Naive thymus-derived CD8-positive, alpha-beta T cell (primary cell): ENCODE measurements at regions not wholly inside any gene's neighbourhood (a gene's known extent, or its start where the extent isn't known, plus 50 kb on each side); places are given as distances from the start of the nearest gene placed in this dataset.

Experiments
- ATAC-seq, 2 donors: fragments of 150-1000 bp; cut with Tn5 transposase in 1 of 2; sonication (Bioruptor Pico), chemical (Tn5 transposase) in 1 of 2; 1 replicate in 1 of 2; 2 replicates in 1 of 2; pipeline ENCODE4 v1.10.0; 2021; ENCODE audit warnings: mild to moderate bottlenecking in 2 of 2, moderate library complexity in 2 of 2
- POLR2A ChIA-PET: fragments of 350-600 bp; sonication (Branson Sonifier 250); formaldehyde crosslinking; loops from one replicate; lab custom pipeline; 2021; ENCODE audit warnings: antibody characterized with exemption; lab: Charles Lee
- DNase-seq, 10 donors: peaks; one replicate each; pipeline versions ENCODE4 v3.0.0 to v3.0.0-alpha.2; 2020 to 2022
- H3K27ac Mint-ChIP-seq, 10 donors: one replicate each; pipeline ENCODE4 v1.8.0; 2020 to 2022; ENCODE audit warnings: mild to moderate bottlenecking in 10 of 10, mixed read lengths in 10 of 10, moderate library complexity in 4 of 10, inconsistent platforms in 1 of 10
- H3K27me3 Mint-ChIP-seq, 5 donors: one replicate each; pipeline ENCODE4 v1.8.0; 2021 to 2022; ENCODE audit warnings: mixed read lengths in 5 of 5
- H3K36me3 Mint-ChIP-seq, 3 donors: one replicate each; pipeline ENCODE4 v1.8.0; 2020 to 2022; ENCODE audit warnings: mixed read lengths in 3 of 3, mild to moderate bottlenecking in 2 of 3, inconsistent platforms in 1 of 3
- H3K4me1 Mint-ChIP-seq, 4 donors: one replicate each; pipeline ENCODE4 v1.8.0; 2021 to 2022; ENCODE audit warnings: mixed read lengths in 4 of 4
- H3K4me3 Mint-ChIP-seq, 10 donors: one replicate each; pipeline ENCODE4 v1.8.0; 2020 to 2022; ENCODE audit warnings: mild to moderate bottlenecking in 10 of 10, mixed read lengths in 10 of 10, moderate library complexity in 6 of 10, inconsistent platforms in 1 of 10
- H3K9me3 Mint-ChIP-seq, 9 donors: one replicate each; pipeline ENCODE4 v1.8.0; 2020 to 2022; ENCODE audit warnings: mixed read lengths in 9 of 9, mild to moderate bottlenecking in 3 of 9, inconsistent platforms in 1 of 9, moderate library complexity in 1 of 9

- peaks cover 18 to 47% (median 20%) of the 10 kb centered on the region in 5 donors for H3K27me3 Mint-ChIP-seq
- H3K36me3 Mint-ChIP-seq: no peaks in the 10 kb centered on the region
- DNase-seq (no peak), ATAC-seq (no peak)
- POLR2A ChIA-PET: no interaction called here
- H3K9me3 Mint-ChIP-seq: no peaks in the 10 kb centered on the region
- no peak overlapping the region for H3K4me3 Mint-ChIP-seq
- H3K4me1 Mint-ChIP-seq: no peaks in the 10 kb centered on the region
- H3K27ac Mint-ChIP-seq: peak overlapping the region in 1 of 10 donors; percentile 53
Observed at GRCh38 chr15:39172380-39173281, 408.2 kb upstream of the THBS1 start.

DNA sequence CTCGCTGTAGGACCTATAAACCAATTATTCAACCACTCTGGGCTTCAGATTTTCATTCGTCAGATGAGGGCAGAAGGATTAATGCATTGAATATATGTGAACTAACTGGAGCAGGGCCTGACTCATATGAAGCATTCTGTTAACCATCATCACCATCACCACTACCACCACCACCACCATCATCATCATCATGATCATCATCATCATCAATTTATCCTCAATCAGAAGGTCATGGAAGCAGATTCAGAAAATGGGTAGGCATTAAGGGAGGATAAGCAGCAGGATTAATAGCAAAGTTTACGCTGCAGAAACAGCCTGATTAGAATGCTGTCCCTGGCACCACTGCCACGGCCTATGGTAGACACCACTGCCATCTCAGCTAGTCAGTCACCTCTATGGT lies 407.5 kb upstream of the THBS1 start:
- H3K27me3 Mint-ChIP-seq: peaks cover 15 to 47% (median 20%) of the 10 kb centered on the region in 5 donors
- no peak overlapping the region for H3K4me3 Mint-ChIP-seq
- no peaks in the 10 kb centered on the region for H3K9me3 Mint-ChIP-seq
- ATAC-seq: no peak
- no peaks in the 10 kb centered on the region for H3K36me3 Mint-ChIP-seq
- POLR2A ChIA-PET: no interaction called here
- H3K4me1 Mint-ChIP-seq: no peaks in the 10 kb centered on the region
- DNase-seq: no peak
- no peak overlapping the region for H3K27ac Mint-ChIP-seq

GRCh38 chr15:39174332-39174731 lies 406.5 kb upstream of the THBS1 start:
- no peaks in the 10 kb centered on the region for H3K9me3 Mint-ChIP-seq

DNA sequence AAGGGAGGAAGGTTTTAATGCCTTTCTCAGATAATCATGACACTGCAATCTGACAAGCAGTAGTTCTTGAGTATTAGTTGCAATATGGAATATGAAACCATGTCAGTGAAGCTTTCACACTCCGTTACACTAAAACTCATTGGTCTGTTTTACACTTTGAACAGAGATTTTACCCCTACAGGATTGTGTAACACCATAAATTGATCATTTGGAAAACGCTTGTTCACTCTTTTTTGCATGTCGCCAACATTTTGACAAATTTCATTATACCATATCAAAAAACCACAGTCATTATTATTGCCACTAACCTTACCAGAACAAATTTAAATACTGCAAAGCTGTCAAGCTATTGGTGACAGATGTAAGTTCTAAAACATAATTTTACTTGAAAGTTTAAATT lies 404.8 kb upstream of the THBS1 start:
- H3K36me3 Mint-ChIP-seq: no peaks in the 10 kb centered on the region
- POLR2A ChIA-PET: no interaction called here
- H3K9me3 Mint-ChIP-seq: no peaks in the 10 kb centered on the region
- no peaks in the 10 kb centered on the region for H3K4me1 Mint-ChIP-seq
- DNase-seq (no peak), ATAC-seq (no peak)
- H3K27ac Mint-ChIP-seq: no peak overlapping the region
- H3K27me3 Mint-ChIP-seq: peaks cover 9 to 38% (median 21%) of the 10 kb centered on the region in 5 donors
- no peak overlapping the region for H3K4me3 Mint-ChIP-seq

More at GRCh38 chr15:39174332-39174731, 406.5 kb upstream of the THBS1 start:
- DNase-seq (no peak), ATAC-seq (no peak)
- H3K27ac Mint-ChIP-seq: no peak overlapping the region
- POLR2A ChIA-PET: no interaction called here
- no peaks in the 10 kb centered on the region for H3K36me3 Mint-ChIP-seq
- no peak overlapping the region for H3K4me3 Mint-ChIP-seq
- peaks cover 9 to 40% (median 25%) of the 10 kb centered on the region in 5 donors for H3K27me3 Mint-ChIP-seq
- no peaks in the 10 kb centered on the region for H3K4me1 Mint-ChIP-seq

- Mint-ChIP-seq H3K4me3 (no peak overlapping the region), H3K27me3 (peaks cover 4 to 24% (median 22%) of the 10 kb centered on the region in 5 donors), H3K9me3 (no peaks in the 10 kb centered on the region), H3K4me1 (no peaks in the 10 kb centered on the region), H3K36me3 (no peaks in the 10 kb centered on the region), H3K27ac (no peak overlapping the region)
- POLR2A ChIA-PET: no interaction called here
- no peak for ATAC-seq
- no peak for DNase-seq
Observed at GRCh38 chr15:39177561-39177960, 403.3 kb upstream of the THBS1 start.

DNA sequence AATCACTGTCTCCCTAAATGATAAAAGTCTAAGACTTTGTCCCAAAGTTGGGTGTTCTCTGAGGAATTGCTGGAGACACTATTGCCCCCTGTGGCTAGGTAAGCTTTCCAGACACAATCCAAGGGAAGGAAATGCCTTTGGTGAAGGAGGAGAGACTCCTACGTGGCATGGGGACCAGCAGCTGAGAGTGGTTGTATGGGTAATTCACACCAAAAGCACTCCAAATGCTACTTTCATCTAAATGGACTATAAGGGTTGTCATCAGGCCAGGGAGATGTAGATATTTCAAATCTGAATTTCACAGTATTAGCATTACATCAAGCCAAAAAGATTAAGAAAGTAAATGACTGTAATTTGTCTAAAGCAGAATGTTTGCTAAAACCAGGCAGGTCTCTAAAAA lies 400.8 kb upstream of the THBS1 start:
- Mint-ChIP-seq H3K4me3 (no peak overlapping the region), H3K4me1 (no peaks in the 10 kb centered on the region), H3K27ac (no peak overlapping the region), H3K27me3 (peaks cover 2 to 12% (median 4%) of the 10 kb centered on the region in 5 donors), H3K9me3 (no peaks in the 10 kb centered on the region), H3K36me3 (no peaks in the 10 kb centered on the region)
- no peak for ATAC-seq
- no peak for DNase-seq
- POLR2A ChIA-PET: no interaction called here

- DNase-seq (no peak), ATAC-seq (no peak)
- Mint-ChIP-seq H3K27ac (no peak overlapping the region), H3K4me3 (no peak overlapping the region), H3K9me3 (no peaks in the 10 kb centered on the region), H3K4me1 (no peaks in the 10 kb centered on the region), H3K36me3 (no peaks in the 10 kb centered on the region), H3K27me3 (peaks cover 0 to 12% (median 3%) of the 10 kb centered on the region in 5 donors)
- POLR2A ChIA-PET: no interaction called here
Observed at GRCh38 chr15:39180483-39180933, 400.4 kb upstream of the THBS1 start.

GRCh38 chr15:39181056-39181747 lies 399.7 kb upstream of the THBS1 start:
- POLR2A ChIA-PET: no interaction called here
- H3K36me3 Mint-ChIP-seq: no peaks in the 10 kb centered on the region
- H3K9me3 Mint-ChIP-seq: no peaks in the 10 kb centered on the region
- H3K4me1 Mint-ChIP-seq: no peaks in the 10 kb centered on the region
- H3K4me3 Mint-ChIP-seq: no peak overlapping the region
- DNase-seq (no peak), ATAC-seq (no peak)
- no peak overlapping the region for H3K27ac Mint-ChIP-seq
- H3K27me3 Mint-ChIP-seq: peaks cover under 1 to 12% (median 3%) of the 10 kb centered on the region in 5 donors

DNA sequence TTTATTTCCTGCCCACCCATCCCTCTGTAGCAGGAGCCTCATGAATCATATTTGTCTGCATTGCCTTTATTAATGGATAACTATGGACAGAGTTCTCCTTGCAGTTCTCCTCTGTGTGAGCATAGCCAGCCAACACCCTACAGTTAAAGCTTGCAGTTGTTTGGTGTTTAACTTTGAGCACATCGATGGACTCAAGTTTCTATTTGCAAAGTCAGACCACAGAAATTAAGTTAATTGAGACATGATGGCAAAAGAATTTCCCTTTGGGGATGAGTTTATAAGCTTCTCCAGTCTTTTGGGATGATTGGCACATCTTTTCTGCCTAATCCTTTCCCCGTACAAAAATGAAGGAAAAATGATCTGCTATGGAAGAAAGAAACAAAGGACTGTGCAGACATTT lies 398.9 kb upstream of the THBS1 start:
- no peak overlapping the region for H3K4me3 Mint-ChIP-seq
- no peaks in the 10 kb centered on the region for H3K4me1 Mint-ChIP-seq
- H3K9me3 Mint-ChIP-seq: no peaks in the 10 kb centered on the region
- POLR2A ChIA-PET: no interaction called here
- no peak for ATAC-seq
- no peaks in the 10 kb centered on the region for H3K36me3 Mint-ChIP-seq
- H3K27me3 Mint-ChIP-seq: peaks cover 2 to 17% (median 8%) of the 10 kb centered on the region in 5 donors
- DNase-seq: no peak
- no peak overlapping the region for H3K27ac Mint-ChIP-seq

- no peaks in the 10 kb centered on the region for H3K9me3 Mint-ChIP-seq
- H3K27me3 Mint-ChIP-seq: peaks cover 6 to 16% (median 8%) of the 10 kb centered on the region in 5 donors
- ATAC-seq: no peak
- no peak overlapping the region for H3K4me3 Mint-ChIP-seq
- POLR2A ChIA-PET: no interaction called here
- H3K27ac Mint-ChIP-seq: no peak overlapping the region
- DNase-seq: no peak
- H3K36me3 Mint-ChIP-seq: no peaks in the 10 kb centered on the region
- no peaks in the 10 kb centered on the region for H3K4me1 Mint-ChIP-seq
Observed at GRCh38 chr15:39183164-39183881, 397.6 kb upstream of the THBS1 start.

DNA sequence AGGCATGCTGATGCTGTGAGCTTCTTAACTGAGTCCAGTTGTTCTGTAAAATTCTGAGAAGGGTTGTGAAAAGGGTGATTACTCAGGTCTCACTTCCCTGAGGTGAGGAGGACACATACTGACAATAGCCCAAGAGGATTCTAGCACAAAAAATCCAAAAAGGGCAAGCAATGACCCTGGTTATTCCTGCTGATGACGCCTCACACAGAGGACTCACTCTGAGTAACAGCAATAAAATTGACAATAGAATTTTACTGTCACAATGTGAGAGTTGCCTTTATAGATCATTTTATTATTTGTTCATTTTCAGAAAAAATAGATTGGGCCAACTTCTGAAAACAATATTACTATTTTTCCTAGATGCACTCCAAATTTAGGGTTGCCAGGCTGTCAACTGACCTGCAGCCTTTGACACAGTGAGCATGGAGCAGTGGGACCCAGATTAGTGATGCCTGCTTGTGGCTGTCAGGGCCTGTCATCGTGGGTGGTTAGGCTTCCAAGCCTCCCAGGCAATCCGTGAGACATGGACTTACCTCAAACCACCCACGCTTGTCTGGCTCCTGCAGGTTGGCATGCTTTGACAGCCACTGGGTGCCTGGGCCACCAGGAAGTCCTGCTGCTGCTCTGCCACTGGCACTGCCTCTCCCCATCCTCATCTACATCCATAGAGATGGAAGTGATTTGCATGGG lies 396.0 kb upstream of the THBS1 start:
- no peaks in the 10 kb centered on the region for H3K36me3 Mint-ChIP-seq
- ATAC-seq: no peak

GRCh38 chr15:39188314-39188713 lies 392.6 kb upstream of the THBS1 start:
- Mint-ChIP-seq H3K4me3 (no peak overlapping the region), H3K9me3 (no peaks in the 10 kb centered on the region), H3K4me1 (no peaks in the 10 kb centered on the region), H3K27ac (no peak overlapping the region), H3K27me3 (peaks cover 3 to 29% (median 11%) of the 10 kb centered on the region in 5 donors), H3K36me3 (no peaks in the 10 kb centered on the region)
- POLR2A ChIA-PET: no interaction called here
- DNase-seq (no peak), ATAC-seq (no peak)

More for the DNA sequence above, 396.0 kb upstream of the THBS1 start:
- Mint-ChIP-seq H3K9me3 (no peaks in the 10 kb centered on the region), H3K27me3 (peaks cover 2 to 9% (median 8%) of the 10 kb centered on the region in 5 donors), H3K4me1 (no peaks in the 10 kb centered on the region), H3K4me3 (no peak overlapping the region), H3K27ac (no peak overlapping the region)
- DNase-seq: no peak
- POLR2A ChIA-PET: no interaction called here
